GM20000 (cell line): ENCODE measurements at regions not wholly inside any gene's neighbourhood (a gene's known extent, or its start where the extent isn't known, plus 50 kb on each side); places are given as distances from the start of the nearest gene placed in this dataset.

Experiments
- DNase-seq: peaks from one replicate; pipeline ENCODE4 v3.0.0; 2012; ENCODE audit warnings: low spot score
- TF ChIP-seq, protein P1 (sequence below): IDR thresholded peaks from 2 replicates; pipeline ENCODE4 v1.5.1; 2012; ENCODE audit warnings: mild to moderate bottlenecking, control low read depth; ENCODE audit errors: extremely low read depth, missing control alignments

DNA sequence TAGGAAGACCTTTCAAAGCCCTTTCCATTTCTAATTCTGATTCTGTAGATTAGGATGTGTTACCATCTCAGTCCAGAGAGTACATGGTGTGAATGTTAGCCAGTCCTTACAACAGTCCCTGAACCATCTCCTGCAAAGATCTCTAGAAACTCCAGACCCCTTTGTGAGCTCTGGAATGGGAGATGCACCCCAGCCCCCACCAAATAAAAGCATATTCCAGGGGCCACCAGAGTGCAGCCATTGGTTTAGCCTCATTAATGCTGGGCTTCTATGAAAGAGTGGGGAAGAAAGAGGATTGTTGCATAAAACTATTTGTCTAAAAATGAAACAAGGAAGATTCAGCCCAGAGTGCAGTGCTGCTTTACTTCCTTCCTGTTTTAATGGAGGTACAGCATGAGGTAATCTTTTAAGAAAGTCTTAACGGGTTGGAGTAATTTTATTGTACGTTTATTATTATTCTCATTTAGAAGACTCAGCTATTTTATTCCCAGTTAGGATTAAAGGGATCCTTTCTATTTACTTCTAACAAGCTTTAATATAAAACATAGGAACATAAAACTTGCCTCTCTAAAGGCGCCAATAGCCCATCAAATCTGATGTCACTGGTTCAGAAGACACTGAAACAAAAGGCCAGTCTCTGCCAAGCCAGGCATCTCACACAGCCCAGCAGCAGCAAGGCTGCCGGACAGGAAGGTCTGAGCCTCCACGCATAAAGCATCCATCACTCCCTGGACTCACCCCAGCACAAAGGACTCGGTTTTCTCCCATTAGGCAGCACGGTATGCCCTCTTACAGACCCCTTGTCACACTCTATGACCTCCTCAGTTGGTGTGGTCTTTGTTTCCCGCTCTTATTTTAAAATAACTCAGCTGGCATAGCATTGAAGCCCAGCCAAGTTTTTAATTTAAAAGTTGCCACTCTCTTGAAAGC lies 203.9 kb upstream of the BLID start:
- TF ChIP-seq, protein P1, sequence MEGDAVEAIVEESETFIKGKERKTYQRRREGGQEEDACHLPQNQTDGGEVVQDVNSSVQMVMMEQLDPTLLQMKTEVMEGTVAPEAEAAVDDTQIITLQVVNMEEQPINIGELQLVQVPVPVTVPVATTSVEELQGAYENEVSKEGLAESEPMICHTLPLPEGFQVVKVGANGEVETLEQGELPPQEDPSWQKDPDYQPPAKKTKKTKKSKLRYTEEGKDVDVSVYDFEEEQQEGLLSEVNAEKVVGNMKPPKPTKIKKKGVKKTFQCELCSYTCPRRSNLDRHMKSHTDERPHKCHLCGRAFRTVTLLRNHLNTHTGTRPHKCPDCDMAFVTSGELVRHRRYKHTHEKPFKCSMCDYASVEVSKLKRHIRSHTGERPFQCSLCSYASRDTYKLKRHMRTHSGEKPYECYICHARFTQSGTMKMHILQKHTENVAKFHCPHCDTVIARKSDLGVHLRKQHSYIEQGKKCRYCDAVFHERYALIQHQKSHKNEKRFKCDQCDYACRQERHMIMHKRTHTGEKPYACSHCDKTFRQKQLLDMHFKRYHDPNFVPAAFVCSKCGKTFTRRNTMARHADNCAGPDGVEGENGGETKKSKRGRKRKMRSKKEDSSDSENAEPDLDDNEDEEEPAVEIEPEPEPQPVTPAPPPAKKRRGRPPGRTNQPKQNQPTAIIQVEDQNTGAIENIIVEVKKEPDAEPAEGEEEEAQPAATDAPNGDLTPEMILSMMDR: no peak
- DNase-seq: no peak

DNA sequence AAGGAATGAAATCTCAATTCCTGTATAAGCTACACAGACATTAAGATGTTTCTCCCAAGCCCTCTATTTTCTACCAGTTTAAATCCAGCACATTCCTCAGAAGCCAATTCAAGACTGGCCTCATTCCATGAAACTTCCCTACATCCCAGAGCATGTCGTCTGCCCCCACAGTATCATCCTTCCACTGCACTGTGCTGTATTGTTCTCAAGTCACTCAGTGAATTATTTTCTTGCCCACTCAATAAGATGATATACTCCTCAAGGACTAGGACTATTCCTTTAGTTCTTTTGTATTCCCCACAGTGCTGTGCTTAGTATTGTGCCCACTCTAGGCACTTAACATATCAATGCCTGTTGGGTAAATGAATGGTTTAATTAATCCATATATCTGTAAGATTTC lies 203.1 kb upstream of the BLID start:
- DNase-seq: no peak
- TF ChIP-seq, protein P1: no peak

DNA sequence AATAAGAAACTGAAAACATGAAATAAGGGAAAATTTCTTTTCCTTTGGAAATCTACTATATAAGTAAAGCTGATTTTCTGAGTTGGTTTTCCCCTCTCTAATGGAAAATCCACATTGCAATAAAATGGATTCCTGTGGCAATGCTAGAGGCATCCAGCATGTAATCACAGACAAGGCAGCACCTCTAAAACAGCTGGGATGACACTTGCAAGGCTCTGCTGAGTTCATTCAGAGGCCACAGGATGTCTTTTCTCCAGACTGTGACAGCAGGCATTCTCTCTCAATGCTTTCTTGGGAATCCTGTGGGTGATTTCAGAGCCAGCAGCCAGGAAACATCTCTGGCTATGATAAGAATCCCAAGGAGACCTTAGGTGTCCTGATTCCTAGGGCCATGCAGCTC lies 201.3 kb upstream of the BLID start:
- TF ChIP-seq, protein P1: no peak
- no peak for DNase-seq

DNA sequence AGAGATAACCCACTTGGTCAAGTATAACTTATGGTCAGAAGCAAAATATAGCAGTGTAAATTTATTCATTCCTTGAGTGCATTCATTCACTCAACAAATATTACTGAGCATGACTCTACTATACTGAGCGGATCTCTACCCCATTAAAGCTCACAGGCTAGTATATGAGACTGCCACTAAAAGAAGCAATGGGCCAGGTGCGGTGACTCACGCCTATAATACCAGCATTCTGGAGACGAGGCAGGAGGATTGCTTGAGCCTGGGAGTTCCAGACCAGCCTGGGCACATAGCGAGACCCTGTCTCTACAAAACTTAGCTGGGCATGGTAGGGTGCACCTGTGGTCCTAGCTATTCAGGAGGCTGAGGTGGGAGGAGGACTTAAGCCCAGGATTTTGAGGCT lies 197.6 kb upstream of the BLID start:
- no peak for DNase-seq
- TF ChIP-seq, protein P1: no peak

DNA sequence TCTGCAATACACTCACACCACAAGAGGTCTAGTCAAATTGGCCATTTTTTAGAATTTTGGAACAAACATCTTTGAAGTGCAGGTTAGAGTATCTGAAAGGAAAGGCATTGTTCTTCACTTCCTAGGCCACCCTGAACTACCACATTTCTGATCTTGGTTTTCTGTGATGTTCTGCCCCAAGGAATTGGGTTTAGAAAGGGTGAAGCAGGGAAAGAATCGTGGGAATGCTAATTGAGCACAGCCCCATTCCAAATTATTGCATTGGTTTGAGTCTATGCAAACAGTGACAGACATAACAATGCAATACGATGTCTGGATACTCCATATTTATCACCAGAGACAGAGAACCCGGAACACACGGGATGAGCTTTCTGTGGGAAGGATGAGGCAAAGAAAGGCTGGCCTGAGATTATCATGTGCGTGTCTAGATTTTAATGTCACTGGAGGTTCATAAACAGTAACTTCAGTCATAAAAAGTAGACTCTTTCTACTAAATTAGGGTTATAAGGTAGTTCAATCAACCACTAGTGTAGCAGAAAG lies 195.3 kb upstream of the BLID start:
- TF ChIP-seq, protein P1: no peak
- DNase-seq: no peak

DNA sequence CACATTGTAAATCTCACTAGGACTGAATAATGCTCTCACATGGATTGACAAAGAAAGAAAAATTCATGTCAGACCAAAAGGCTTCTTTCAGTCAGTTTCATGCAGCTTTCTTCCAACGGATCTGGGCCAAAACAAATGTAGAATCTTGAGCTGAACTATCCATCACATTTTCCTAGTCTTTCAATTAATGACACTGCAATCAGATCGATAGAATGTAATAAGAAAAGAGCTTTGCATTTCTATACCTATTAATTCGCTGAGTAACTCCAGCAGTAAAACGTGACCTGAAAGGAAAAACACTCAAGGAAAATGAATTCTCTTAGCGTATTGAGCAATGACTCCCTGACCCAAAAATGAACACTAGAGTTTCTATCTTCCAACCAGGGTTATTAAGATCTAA lies 194.8 kb upstream of the BLID start:
- no peak for DNase-seq
- TF ChIP-seq, protein P1: no peak

DNA sequence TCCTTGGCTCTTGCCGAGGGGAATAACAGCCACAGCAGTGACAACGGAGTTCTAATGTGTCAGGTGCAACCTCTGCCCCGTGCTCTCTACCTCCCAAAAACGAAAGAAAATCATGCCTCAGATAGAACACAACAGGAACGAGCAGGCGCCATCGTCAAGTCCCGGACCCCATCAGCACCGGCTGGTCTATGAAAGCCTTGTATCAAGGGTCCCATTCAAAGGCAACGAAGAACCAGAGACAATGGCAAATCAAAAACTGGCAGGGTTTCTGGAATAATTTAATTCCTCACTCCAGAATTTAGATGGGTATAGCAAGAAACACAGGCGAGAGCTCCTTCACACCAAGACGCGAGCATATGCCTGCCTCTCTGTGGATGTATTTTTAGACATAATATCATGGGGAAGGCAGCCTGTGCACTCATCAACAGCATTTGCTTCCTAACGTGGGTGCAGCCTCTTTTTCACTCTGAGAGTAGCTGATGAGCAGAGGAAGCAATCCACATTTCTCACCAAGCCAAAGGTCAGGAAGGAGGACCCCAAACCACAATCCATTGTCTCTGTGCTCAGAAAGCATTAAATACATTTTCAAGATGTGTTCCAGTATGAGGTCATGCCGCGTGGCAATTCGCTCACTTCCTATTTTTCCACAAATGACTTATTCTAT lies 193.4 kb upstream of the BLID start:
- no peak for DNase-seq

More for the DNA sequence above, 193.4 kb upstream of the BLID start:
- TF ChIP-seq, protein P1: no peak
